Central memory CD8-positive, alpha-beta T cell (primary cell): ENCODE measurements at regions not wholly inside any gene's neighbourhood (a gene's known extent, or its start where the extent isn't known, plus 50 kb on each side); places are given as distances from the start of the nearest gene placed in this dataset.

ENCODE experiments used
- ATAC-seq: fragments of 150-1000 bp; cut with Tn5 transposase; replicated peaks from 2 replicates; pipeline ENCODE4 v1.10.0; 2022; ENCODE audit warnings: mild to moderate bottlenecking, moderate FRiP score, moderate number of reproducible peaks; ENCODE audit not compliant: poor library complexity, severe bottlenecking; ENCODE audit errors: extremely low read depth
- DNase-seq, 2 donors: peaks; one replicate each; pipeline ENCODE4 v3.0.0; 2021; ENCODE audit warnings: low spot score in 2 of 2
- H3K27ac Mint-ChIP-seq: one replicate; pipeline ENCODE4 v1.8.0; 2022; ENCODE audit warnings: low read depth, mild to moderate bottlenecking, moderate library complexity, mixed read lengths
- H3K27me3 Mint-ChIP-seq: one replicate; pipeline ENCODE4 v1.8.0; 2022; ENCODE audit warnings: mixed read lengths
- H3K36me3 Mint-ChIP-seq: one replicate; pipeline ENCODE4 v1.8.0; 2022; ENCODE audit warnings: mild to moderate bottlenecking, moderate library complexity, mixed read lengths; ENCODE audit not compliant: insufficient read depth
- H3K4me1 Mint-ChIP-seq: one replicate; pipeline ENCODE4 v1.8.0; 2022; ENCODE audit warnings: mixed read lengths
- H3K4me3 Mint-ChIP-seq: one replicate; pipeline ENCODE4 v1.8.0; 2022; ENCODE audit warnings: mild to moderate bottlenecking, moderate library complexity, mixed read lengths
- H3K9me3 Mint-ChIP-seq: one replicate; pipeline ENCODE4 v1.8.0; 2022; ENCODE audit warnings: mixed read lengths

DNA sequence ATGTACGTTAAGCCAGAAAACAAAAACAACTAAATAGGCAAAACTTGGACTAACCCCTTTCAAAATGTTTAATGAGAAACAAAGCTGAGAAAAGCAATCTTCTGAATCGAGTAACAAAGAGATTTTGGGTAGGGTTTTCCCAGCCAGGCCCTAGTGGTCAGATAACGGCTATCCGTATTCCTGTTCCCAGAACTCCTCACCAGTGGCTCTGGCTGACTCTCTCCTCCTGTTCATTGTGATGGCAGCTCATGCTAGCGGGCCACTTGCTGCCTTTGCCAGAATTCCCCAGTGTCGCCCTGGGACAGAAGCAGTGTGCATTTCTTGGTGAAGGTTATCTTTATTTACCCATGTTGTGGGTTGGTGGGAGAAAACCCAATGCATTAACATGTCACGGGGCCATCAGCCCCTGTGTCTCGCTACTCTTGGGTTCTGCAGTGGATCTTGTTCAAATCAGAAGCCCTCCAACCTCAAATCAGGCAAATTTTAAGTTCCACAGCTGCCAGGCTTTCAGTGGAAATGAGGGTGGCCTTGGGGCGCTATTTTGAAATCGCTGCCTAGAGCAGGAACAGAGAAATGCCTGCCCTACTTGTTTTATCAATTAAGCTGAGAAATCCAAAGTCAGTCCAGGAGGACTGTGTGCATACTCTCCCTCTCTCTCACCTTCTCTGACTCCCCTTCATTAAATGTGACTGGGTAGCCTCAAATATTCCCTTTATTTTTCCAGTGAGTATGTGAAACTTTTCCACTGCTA, 164.5 kb upstream of the NPVF start:
- Mint-ChIP-seq H3K27ac (no peak overlapping the region), H3K4me1 (no peaks in the 10 kb centered on the region), H3K9me3 (no peaks in the 10 kb centered on the region), H3K27me3 (peaks cover 62% of the 10 kb centered on the region), H3K36me3 (no peaks in the 10 kb centered on the region), H3K4me3 (no peak overlapping the region)
- ATAC-seq (no peak), DNase-seq (no peak)

DNA sequence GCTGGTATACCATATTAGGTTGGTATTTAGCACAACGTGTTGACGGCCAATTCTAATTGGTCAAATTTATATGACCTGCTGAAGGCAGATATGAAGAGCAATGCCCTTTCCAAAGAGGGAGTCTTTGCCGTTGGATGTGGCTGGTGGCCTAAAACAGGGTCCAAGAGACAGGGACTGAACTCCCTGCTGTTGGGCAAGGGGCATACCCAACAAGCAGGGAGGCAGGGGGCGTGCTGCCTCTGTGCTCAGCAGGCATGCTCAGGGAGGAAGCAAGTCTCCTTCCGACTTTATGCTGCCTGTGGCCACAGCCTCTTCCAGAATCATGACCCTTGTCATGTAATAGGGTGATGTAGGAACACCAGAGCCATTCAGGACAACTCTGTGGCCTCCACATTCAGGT, 167.7 kb upstream of the NPVF start:
- Mint-ChIP-seq H3K4me1 (no peaks in the 10 kb centered on the region), H3K9me3 (no peaks in the 10 kb centered on the region), H3K4me3 (no peak overlapping the region), H3K36me3 (no peaks in the 10 kb centered on the region), H3K27ac (no peak overlapping the region), H3K27me3 (peaks cover 55% of the 10 kb centered on the region)
- ATAC-seq (no peak), DNase-seq (no peak)

DNA sequence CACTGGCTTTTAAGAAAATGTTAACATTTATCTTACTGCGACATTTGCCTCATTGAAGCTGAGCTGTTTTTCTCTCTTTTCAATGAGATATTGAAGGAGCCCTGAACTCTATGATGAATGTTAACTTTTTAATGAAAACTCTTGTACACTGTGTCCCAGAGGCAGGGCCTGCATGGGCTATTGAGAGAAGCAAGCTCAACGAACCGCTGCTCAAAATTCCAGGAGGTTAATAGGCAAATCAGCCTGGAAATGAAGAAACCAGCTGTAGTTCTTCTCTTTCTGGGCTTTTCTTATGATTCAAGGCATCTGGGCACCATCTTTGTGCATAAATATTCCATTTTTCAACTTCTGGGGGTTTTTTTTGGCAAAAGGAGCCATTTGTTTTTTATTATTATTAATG, 168.4 kb upstream of the NPVF start:
- DNase-seq (no peak), ATAC-seq (no peak)
- H3K4me1 Mint-ChIP-seq = no peaks in the 10 kb centered on the region
- no peak overlapping the region for H3K27ac Mint-ChIP-seq
- no peak overlapping the region for H3K4me3 Mint-ChIP-seq
- H3K27me3 Mint-ChIP-seq = peaks cover 61% of the 10 kb centered on the region
- H3K9me3 Mint-ChIP-seq = no peaks in the 10 kb centered on the region
- no peaks in the 10 kb centered on the region for H3K36me3 Mint-ChIP-seq

DNA sequence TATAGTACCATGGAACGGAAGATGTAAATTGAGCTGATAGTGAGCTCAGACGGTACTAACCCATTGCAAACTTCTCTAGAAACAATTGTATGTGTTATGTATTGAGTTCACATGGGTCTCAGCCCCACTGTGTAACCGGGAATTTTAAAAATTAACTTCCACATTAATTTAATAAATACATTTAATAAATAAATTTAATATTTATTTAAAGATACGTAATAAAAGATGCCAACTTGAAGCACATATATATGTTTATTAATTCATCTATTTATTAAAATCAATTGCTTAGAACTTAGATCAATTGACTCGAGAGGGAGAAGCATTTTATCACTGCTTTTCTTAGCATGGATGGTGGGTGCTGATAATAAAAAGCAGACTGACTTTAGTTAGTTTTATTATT, 170.1 kb upstream of the NPVF start:
- Mint-ChIP-seq H3K36me3 (no peaks in the 10 kb centered on the region), H3K4me3 (no peak overlapping the region), H3K4me1 (no peaks in the 10 kb centered on the region), H3K9me3 (no peaks in the 10 kb centered on the region), H3K27ac (no peak overlapping the region), H3K27me3 (peaks cover 48% of the 10 kb centered on the region)
- DNase-seq = no peak
- ATAC-seq = no peak

DNA sequence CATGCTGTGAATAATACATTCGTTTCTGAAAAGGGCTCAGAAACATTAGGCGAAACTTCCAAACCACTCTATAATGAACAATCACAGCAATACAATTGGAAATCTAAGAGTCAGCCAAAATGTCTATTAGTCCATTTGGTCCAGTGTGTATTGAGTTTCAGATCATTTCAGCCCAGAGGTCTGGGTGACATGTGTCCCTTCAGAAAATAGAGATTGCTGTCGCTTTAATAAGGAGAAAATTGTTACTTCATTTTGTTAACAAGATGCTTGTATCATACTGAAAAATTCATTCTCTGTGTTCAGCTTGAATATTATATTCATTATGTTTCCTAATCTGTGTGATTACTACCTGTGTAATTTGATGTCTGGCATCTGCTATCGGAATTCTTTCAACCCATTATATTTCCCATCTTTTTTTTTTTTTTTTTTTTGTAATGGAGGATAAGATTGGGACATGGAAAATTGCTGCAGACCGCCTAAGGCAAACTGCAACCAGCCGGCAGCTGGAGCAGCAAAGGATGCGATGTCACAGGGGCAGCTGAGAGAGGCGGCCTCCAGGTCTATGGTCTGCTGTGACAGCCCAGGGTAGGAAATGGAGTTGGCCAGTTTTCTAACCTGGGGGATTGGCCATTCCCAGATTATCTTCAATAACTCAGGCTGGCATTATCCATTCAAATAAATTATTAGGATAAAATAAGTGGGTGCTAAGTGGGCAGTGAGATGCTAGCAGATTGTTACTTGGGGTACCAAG, 170.9 kb upstream of the NPVF start:
- Mint-ChIP-seq H3K27me3 (peaks cover 41% of the 10 kb centered on the region), H3K9me3 (no peaks in the 10 kb centered on the region), H3K27ac (no peak overlapping the region), H3K36me3 (no peaks in the 10 kb centered on the region), H3K4me3 (no peak overlapping the region), H3K4me1 (no peaks in the 10 kb centered on the region)
- ATAC-seq (no peak), DNase-seq (no peak)

DNA sequence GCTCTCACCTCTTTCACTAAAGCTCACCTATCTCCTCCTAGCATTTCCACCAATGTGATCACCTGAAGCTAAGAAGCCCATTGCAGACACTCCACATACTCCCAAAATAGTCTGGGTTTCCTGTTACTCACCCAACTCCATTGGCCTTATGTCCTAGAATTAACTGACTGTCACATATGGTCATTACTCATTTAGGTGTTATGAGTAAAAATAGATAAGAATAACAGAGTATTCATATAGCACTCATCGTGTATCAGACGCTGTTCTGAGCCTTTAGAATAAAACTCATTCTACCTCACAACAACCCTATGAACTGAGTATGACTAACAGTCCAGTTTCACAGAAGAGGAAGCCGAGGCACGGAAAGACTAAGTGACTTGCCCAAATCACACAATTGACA, 174.2 kb upstream of the NPVF start:
- H3K4me1 Mint-ChIP-seq = no peaks in the 10 kb centered on the region
- DNase-seq = no peak
- no peak for ATAC-seq
- H3K4me3 Mint-ChIP-seq = no peak overlapping the region
- H3K27me3 Mint-ChIP-seq = peaks cover 39% of the 10 kb centered on the region
- H3K9me3 Mint-ChIP-seq = no peaks in the 10 kb centered on the region
- H3K36me3 Mint-ChIP-seq = no peaks in the 10 kb centered on the region
- no peak overlapping the region for H3K27ac Mint-ChIP-seq

DNA sequence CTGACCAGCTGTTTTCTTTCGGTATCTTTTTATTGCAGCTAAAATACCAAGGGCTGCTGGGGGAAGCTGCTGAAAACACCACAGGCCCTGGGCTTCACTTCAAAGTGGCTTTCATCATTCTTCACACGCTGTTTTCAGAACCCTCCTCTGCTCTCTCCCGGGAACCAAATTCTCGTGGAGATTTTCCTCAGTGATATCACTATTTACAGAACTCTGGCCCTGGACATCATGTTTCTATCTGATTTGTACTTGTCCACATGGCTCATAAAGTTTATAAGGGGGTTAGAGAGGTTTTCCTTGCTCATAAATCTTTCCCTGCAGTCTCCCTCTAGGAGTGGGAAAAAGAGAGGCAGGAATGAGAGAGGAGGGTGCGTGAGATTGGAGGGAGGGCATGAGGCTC, 177.4 kb upstream of the NPVF start:
- Mint-ChIP-seq H3K4me1 (no peaks in the 10 kb centered on the region), H3K36me3 (no peaks in the 10 kb centered on the region), H3K27ac (no peak overlapping the region), H3K9me3 (no peaks in the 10 kb centered on the region), H3K4me3 (no peak overlapping the region), H3K27me3 (peaks cover 66% of the 10 kb centered on the region)
- ATAC-seq (no peak), DNase-seq (no peak)

DNA sequence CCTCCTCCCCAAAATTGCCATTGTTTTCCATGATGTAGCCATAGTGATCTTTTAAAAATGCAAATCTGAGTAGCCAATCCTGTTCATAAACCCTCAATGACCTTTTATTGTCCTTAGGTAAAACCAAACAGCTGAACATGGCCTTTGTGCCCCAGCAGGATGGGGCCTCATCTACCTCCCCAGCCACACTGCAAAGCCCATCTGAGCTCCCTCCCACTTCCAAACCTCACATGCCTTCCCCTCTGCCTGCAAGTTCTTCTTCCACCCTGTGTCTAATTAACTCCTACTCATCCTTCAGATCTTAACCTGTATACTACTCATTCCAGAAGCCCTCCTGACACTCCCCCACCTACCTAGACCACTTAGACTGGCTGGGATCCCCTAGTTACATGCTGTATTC, 178.8 kb upstream of the NPVF start:
- Mint-ChIP-seq H3K4me3 (no peak overlapping the region), H3K36me3 (no peaks in the 10 kb centered on the region), H3K27ac (no peak overlapping the region), H3K9me3 (no peaks in the 10 kb centered on the region), H3K4me1 (no peaks in the 10 kb centered on the region), H3K27me3 (peaks cover 53% of the 10 kb centered on the region)
- ATAC-seq (no peak), DNase-seq (no peak)

DNA sequence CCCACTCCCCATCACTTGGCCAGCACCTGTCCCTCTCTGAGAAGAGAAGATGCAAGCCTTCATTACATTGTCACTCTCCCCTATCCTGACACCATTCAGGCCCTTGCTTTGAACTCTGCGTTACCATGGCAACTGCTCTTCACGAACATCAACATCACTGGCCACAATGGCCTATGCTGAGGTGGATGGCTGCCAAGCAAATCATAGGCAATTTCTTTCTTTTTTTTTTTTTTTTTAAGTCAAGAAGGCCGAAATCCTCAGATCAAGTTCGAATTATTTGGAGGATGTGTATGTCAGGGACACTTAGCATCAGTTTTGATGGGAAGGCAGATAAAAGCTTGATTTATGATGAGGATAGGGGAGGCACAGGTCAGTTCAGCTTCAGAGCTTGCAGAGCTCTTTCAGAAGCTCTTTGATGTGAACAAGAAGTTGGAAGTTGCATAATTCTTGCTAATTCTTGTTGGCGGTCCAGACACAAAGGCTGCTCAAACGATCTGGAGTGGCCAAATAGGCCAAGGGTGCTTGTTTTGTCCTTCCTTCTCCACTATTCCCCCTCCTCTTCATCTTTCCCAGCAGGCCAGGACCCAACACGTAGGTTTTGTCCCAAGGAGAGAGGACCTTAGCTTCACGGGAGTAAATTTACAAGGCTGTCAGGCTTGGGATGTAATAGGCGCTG, 179.9 kb upstream of the NPVF start:
- H3K27me3 Mint-ChIP-seq = peaks cover 52% of the 10 kb centered on the region
- no peak overlapping the region for H3K4me3 Mint-ChIP-seq
- no peak overlapping the region for H3K27ac Mint-ChIP-seq
- H3K36me3 Mint-ChIP-seq = no peaks in the 10 kb centered on the region
- DNase-seq (no peak), ATAC-seq (no peak)
- H3K4me1 Mint-ChIP-seq = no peaks in the 10 kb centered on the region
- no peaks in the 10 kb centered on the region for H3K9me3 Mint-ChIP-seq

DNA sequence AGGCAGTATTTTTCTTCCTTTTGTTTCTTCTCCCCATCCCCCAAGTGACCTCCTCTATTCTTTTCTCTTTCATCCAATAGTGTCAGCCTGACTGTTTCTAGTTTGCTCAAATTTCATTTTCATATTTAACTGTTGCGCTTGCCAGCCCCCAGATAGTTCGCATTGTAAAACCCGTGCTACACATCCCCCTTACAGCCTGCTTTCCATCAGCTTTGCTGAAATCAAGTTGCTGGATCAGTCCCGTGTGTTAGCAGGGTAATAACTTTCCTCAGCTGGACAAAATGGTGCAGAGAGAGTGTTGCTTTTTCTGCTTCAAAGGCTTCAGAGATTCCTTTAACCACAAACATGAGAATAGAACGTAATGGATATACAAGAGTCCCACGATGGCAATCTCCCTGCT, 180.6 kb upstream of the NPVF start:
- no peak overlapping the region for H3K4me3 Mint-ChIP-seq
- ATAC-seq (no peak), DNase-seq (no peak)
- no peaks in the 10 kb centered on the region for H3K4me1 Mint-ChIP-seq
- peaks cover 52% of the 10 kb centered on the region for H3K27me3 Mint-ChIP-seq
- no peak overlapping the region for H3K27ac Mint-ChIP-seq
- H3K36me3 Mint-ChIP-seq = no peaks in the 10 kb centered on the region
- no peaks in the 10 kb centered on the region for H3K9me3 Mint-ChIP-seq

DNA sequence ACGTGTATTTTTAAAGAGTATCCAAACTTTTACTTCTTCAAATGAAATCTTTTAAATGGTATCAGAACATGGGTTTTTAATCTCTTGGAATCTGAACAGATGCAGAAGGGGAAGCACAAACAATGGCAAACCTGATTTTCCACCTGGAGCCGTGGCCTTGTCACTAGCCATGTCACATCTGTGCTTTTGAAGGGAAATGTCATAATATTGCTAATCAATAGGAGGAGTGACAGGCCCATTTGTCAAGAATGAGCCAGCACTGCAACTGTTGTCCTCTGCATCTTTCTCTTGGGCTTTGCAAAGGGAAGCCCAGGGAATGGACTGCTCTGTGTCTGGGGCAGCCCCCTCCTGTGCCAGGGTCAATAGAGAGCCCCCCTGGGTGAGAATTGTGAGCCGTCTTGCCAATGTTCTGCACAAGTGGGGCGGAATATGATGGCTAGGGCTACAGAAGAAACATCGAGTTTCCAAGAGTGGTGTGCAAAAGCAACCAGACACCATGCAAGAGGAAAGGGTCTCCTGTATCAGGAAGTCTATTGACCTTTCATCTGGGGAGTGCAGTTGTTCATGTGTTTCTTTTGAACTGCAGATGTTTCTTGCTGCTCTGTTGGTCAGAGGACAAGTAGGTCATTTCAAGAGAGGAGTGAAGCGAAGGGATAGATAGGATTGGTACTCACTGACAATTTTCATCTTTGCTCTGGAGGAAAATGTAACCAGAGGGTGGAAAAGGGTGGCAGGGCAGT, 181.8 kb upstream of the NPVF start:
- ATAC-seq (no peak), DNase-seq (no peak)
- Mint-ChIP-seq H3K4me3 (no peak overlapping the region), H3K9me3 (no peaks in the 10 kb centered on the region), H3K27me3 (peaks cover 51% of the 10 kb centered on the region), H3K27ac (no peak overlapping the region), H3K36me3 (no peaks in the 10 kb centered on the region), H3K4me1 (no peaks in the 10 kb centered on the region)

DNA sequence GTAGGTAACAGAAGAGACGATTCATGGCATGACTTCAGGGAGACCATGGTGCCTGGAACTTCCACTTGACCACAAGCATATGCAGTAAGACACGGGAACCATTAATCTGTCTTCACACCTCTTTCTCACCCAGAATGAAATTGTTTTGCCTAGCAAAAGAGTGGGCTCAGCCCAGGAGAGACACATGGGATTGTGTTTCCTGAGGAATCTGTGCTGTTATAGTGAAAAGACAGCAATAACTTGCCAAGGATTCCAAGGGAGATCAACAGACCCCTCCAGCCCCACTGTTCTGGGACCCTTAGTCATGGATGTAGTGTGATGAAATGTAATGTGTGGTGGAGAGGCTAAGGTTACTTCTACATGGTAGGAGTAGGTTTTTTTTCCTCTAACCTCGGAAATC, 192.5 kb upstream of the NPVF start:
- H3K27me3 Mint-ChIP-seq = peaks cover 43% of the 10 kb centered on the region
- ATAC-seq = no peak
- no peak for DNase-seq
- no peaks in the 10 kb centered on the region for H3K4me1 Mint-ChIP-seq
- H3K27ac Mint-ChIP-seq = no peak overlapping the region
- no peaks in the 10 kb centered on the region for H3K9me3 Mint-ChIP-seq
- no peaks in the 10 kb centered on the region for H3K36me3 Mint-ChIP-seq
- H3K4me3 Mint-ChIP-seq = no peak overlapping the region
